Head of caudate nucleus (tissue), 42 donors: ENCODE measurements at regions not wholly inside any gene's neighbourhood (a gene's known extent, or its start where the extent isn't known, plus 50 kb on each side); places are given as distances from the start of the nearest gene placed in this dataset.
A peak's percentile ranks its signal among the peaks of the same experiment; 100 is the strongest.

Source experiments
- DNase-seq, 42 donors: peaks; one replicate each; pipeline versions ENCODE4 v3.0.0 to v3.0.0-alpha.2; 2020 to 2021; ENCODE audit warnings: mixed read lengths in 7 of 42
- intact Hi-C: fragments of 100-400 bp; cut with DNase I; formaldehyde crosslinking; loops from one replicate; pipeline ENCODE4 v1.15.0; 2022

- intact Hi-C loops = no loop called here
Observed at GRCh38 chr10:94172332-94172731, 178.6 kb downstream of the PLCE1 start.

DNA sequence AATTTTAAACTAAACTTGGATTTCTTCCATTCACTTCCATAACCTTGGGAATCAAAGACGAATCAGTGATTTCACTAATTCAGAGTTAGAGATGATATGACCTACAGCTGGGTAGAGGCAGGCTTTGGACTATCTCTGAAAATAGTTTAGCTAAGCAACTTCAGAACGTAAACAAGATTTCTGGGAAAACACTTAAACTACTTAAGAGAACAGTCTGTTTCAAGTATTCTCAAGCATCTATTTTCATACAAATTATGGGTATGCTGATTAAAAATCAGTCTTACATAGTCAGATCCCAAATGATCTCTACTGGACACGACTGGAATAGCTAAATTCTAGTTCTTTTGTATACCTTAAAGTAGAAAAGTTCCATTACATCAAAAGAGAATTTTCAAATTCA, 179.9 kb downstream of the PLCE1 start:
- no peak for DNase-seq
- intact Hi-C loops = no loop called here

More at GRCh38 chr10:94172332-94172731, 178.6 kb downstream of the PLCE1 start:
- no peak for DNase-seq

- DNase-seq = no peak
- intact Hi-C loops = no loop called here
Observed at GRCh38 chr10:94174838-94175237, 181.1 kb downstream of the PLCE1 start.

GRCh38 chr10:94178475-94179253, 184.1 kb downstream of the NOC3L start:
- intact Hi-C loops = no loop called here
- DNase-seq = no peak

GRCh38 chr10:94180576-94180975, 182.2 kb downstream of the NOC3L start:
- DNase-seq = no peak
- intact Hi-C loops = no loop called here

- intact Hi-C loops = no loop called here
- no peak for DNase-seq
Observed at GRCh38 chr10:94183666-94184264, 179.0 kb downstream of the NOC3L start.

DNA sequence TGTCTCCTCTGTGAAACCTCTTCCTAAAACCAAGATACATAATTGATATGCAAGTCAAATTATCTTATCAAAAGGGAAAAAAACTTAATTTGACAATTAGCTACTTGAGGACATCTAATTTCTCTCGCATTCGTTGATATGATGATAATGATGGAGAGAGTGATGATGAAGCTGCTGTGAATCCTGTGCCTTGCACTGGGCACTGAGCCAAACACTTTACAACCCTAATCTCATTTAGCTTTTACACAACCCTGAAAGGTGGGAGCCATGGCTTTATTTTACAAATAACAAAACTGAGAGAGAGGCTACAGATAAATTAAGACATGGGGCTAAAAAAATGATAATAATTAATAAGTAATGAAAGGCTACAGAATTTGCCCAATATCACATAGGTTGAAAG, 176.0 kb downstream of the NOC3L start:
- intact Hi-C loops = no loop called here
- no peak for DNase-seq

DNA sequence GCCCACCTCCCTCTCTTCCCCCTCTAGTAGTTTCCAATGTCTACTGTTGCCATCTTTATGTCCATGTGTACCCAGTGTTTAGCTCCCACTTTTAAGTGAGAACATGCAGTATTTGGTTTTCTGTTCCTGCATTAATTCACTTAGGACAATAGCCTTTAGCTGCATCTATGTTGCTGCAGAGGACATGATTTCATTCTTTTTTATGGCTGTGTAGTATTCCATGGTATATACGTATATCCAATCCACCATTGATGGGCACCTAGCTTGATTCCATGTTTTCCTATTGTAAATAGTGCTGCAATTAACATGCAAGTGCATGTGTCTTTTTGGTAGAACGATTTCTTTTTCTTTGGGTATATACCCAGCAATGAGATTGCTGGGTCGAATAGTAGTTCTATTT, 170.4 kb downstream of the NOC3L start:
- DNase-seq = no peak
- intact Hi-C loops = no loop called here

DNA sequence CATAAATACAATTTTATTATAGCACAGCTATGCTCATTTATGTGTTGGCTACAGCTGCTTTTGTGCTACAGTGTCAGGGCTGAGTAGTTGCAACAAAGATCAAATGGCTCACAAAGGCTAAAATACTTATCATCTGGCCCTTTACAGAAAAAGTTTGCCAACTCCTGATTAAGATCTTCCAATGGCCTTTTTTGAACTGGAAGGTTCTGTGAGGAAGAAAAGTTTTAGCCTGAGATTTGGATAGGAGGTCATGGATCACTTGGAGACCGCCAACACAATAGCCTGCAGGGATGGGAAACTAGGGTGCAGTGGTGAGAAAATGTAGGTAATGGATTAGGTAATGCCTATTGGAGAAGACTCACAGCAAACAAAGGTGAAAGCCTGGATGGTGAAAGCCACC, 169.8 kb downstream of the NOC3L start:
- DNase-seq = no peak

DNA sequence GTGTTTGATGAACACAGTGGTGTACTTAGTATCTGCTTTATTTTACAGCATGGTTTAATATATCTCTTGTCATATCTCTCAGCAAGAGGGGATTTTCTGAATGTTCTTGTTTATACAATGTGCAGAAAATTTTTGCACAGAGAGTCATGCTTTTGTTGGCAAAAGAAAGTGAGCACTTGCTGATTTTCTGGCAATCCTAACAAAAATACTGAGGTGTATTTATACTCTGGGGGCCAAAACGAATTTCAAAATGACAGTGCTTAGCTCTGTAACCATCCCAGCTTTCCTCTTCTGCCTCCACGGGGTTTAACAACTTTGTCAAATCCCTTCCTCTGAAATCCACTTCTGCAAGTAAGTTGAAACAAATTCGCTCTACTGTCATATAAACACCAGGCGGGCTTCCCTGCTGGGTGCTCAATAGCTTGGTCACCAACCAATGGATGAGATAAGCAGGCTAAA, 169.2 kb downstream of the NOC3L start:
- no peak for DNase-seq
- intact Hi-C loops = no loop called here

More for the DNA sequence above, 169.8 kb downstream of the NOC3L start:
- intact Hi-C loops = no loop called here

DNA sequence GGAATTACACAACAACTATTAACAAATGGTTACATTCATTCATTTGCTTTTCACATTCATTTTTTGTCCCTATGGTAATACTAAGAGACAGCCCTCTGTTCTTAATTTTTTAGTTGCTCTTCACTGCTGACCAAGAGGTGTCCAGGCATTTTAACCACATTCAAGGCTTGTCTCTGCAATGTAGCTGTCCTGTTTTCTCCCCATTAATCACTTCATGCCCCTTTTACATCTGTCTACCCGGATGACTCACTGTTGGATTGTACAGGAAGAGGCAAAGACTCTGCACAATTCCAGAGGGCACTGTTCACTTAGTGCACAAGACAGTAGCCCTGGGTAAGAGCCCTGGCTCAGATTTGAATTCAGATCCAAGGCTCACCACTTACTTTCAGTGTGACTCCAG, 168.5 kb downstream of the NOC3L start:
- DNase-seq = no peak
- intact Hi-C loops = no loop called here

- intact Hi-C loops = no loop called here
- no peak for DNase-seq
Observed at GRCh38 chr10:94197241-94197640, 165.5 kb downstream of the NOC3L start.

DNA sequence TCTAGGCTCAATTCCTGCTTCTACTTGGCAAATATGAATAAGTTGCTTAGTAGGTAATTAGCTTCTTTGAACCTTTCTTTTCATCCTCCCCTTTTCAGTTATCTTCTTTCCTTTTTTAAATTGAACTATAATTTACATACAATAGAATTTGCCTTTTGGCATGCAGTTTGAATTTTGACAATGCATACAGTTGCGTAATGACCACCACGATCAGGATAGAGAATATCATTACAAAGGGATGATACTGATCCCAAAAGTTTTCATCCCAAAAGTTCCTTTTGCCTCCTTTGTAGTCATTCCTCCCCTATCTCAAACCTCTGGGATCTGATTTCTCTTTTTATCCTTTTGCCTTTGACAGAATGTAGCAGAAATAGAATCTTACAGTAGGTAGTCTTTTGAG, 164.4 kb downstream of the NOC3L start:
- DNase-seq = no peak
- intact Hi-C loops = no loop called here

GRCh38 chr10:94199565-94199964, 163.2 kb downstream of the NOC3L start:
- intact Hi-C loops = no loop called here
- DNase-seq = no peak

DNA sequence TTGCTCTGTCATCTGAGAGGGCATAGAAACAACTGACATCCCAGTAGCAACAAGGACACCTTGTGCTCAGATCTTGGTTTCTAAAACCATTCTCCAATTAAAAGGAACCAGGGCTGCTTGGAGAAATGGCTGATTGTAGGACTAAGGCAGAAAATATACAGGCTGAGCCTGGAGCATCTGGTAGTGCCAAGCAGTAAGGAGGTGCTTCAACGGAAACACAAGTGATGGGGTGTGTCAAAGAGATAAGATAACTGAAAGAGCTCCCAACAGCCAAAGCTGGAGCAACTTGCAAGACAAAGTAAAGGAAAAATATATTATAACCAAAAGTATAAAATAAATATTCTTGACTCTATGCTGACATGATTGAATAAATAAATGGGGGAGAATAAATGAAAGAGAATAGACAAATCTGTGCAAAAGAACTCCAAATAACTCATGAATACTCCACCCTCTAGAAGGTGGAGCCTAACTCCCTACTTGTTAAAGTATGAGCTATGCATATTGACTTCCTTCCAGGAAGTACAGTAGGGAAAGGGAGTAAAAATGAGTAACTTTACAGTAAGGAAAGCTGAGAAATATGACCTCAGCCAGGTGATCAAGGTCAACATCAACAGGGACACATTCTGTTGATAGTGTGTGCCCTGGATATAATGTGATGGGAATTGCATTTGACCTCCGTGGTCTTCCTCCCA, 162.4 kb downstream of the NOC3L start:
- intact Hi-C loops = no loop called here
- no peak for DNase-seq

DNA sequence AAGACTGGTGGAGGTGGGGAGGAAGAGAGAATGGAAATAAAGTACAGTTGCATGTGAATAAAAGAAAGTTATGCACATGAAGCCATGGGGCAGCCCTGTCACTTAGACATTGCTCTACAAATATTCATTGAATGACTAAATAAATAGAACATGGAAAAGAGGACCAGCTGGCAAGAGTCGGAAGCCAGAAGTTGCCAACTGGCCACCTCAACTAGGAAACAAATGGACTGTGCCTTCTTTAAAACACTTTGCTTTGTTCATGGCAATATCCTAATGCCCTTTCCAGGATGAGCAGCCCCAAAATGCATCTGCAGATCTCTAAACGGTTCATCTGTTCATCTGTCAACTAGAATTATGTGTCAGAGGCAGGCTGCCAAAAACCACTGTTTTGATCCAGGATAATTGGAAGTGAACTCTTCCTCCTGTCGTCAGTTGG, 157.3 kb downstream of the NOC3L start:
- intact Hi-C loops = no loop called here

GRCh38 chr10:94206176-94206575, 156.6 kb downstream of the NOC3L start:
- no peak for DNase-seq
- intact Hi-C loops = no loop called here

More for the DNA sequence above, 157.3 kb downstream of the NOC3L start:
- peak in 1 of 42 donors; percentile 5 for DNase-seq

DNA sequence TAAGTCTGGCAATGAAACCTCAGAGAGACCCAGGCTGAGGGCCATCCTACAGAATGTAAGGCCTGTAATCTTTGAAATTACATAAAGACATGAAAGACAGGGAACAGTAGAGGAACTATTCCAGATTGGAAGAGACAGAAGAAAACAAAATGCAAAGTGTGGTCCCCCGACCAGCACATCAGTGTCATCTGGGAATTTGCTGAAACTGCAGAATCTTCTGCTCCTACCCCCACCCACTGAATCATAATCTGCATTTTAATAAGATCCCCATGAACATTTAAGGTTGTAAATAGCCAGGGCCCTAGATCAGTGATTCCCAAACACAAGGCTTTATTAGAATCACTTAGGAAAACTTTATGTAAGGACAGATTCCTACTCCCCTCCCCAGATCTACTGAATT, 154.4 kb downstream of the NOC3L start:
- intact Hi-C loops = no loop called here
- DNase-seq = no peak

DNA sequence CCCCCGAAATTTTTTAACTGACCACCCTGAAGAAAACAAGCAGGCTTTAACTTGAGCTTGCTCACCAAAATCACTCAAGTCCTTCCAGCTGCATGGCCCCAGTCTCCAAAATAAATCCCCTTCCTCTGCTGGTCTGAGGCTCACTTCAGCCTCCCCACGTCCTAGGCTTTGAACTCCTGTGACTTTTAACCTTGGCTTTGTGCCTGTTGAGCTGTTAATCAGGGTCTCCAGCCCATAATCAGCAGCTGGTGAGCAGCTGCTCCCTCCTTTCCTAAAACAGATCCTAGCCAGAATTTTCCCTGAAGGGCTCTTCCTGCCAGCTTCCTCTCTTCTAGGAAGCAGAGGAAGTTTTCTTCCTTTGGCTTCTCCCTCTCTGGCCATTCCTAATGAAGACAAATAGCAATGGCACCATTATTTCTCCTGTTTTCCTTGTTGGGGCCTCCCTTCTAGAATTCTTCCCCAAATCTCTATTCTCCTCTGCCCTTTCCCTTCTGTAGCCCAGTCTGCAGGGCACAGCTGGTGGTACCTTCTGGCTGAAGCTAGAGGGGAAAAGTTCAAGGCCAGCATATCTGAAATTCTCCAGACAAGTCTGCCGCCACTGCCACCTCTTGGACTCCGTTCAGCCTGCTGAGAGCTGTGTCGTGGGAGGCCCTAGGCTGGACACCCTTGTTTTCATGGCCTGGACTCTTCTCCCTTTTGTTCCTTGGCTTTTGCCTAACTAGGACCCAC, 152.1 kb downstream of the NOC3L start:
- intact Hi-C loops = no loop called here
- DNase-seq = no peak

DNA sequence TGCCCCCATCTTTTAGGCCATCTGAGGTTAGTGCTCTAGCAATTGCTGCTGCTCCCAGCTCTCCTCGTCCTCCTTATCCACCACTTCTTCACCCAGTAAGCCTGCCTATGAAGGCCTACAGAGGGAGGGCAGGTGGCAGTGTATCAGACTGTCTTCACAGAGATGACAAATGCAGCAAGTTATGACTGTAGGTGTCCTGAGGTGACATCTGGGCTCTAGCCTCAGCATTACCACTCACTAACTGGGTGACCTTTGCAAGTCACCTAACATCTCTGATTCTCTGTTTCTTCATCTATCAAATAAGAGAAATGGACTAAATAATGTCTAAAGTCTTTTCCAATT, 151.6 kb downstream of the NOC3L start:
- intact Hi-C loops = no loop called here
- DNase-seq = no peak
